ENCODE measurements at regions not wholly inside any gene's neighbourhood (a gene's known extent, or its start where the extent isn't known, plus 50 kb on each side); places are given as distances from the start of the nearest gene placed in this dataset.

DNA sequence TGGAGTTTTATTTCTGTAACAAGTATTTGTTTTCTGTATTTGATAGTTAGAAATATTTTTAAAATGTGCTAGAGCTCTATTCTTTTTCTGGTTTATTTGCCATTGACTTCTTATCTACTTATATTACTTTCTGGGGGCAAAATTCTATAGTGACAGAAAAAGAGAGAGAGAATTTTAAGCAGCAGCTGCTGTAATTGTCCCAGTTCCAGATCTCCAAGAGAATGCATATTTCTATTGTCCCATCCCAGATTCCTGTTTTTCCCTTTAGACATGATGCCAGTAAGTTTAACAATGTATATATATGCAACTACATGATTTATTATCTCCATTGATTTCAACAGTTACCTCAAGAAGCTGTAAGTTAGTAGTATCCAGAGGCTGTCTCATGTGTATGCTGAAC lies 541.7 kb upstream of the ZNF385D start:
- H3K4me1 Mint-ChIP-seq, result no peaks in the 10 kb centered on the region
- no peaks in the 10 kb centered on the region for H3K27me3 Mint-ChIP-seq
- H3K4me3 Mint-ChIP-seq, result no peak overlapping the region
- H3K27ac Mint-ChIP-seq, result no peak overlapping the region
- no peaks in the 10 kb centered on the region for H3K36me3 Mint-ChIP-seq
- H3K9me3 Mint-ChIP-seq, result peaks cover 0 to 9% (median 5%) of the 10 kb centered on the region in 3 donors

DNA sequence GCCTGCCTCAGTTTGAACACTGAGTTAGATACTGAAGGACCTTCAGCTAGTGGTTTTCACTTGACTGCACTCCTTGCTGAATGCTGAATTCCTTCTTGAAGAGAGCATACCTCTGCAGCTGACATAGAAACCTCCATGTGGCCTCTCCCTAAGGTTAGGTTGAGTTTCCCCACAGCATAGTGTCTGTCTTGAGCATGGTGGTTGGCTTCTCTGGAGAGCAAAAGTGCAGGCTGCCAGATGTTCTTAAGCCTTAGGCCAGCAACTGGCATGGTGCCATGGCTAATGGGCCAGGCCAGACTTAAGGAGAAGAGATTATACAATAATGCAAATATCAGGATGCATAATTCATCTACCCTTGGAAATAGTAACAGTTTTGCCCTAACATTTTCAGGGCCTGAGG lies 545.6 kb upstream of the ZNF385D start:
- no peak overlapping the region for H3K27ac Mint-ChIP-seq
- H3K9me3 Mint-ChIP-seq, result peaks cover 2 to 9% (median 4%) of the 10 kb centered on the region in 3 donors
- no peaks in the 10 kb centered on the region for H3K4me1 Mint-ChIP-seq
- H3K36me3 Mint-ChIP-seq, result no peaks in the 10 kb centered on the region
- no peak overlapping the region for H3K4me3 Mint-ChIP-seq
- H3K27me3 Mint-ChIP-seq, result no peaks in the 10 kb centered on the region

DNA sequence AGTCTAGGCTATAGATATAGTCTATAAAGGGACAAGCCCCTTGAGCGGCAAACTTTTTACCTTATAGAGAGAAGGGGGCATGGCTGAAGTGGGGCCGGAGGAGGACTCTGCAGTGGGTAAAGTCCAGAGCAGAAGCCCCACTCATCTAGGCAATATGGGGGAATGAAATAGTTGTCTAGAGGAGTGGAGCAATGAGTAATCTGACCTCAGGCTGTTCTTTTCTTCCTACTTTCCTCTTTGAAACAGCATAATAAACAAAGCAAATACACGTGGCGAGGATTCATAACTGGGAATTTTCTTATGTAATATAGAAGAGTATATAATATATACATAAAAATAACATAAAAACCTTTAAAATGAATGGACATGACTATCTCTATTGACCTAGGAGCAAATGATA lies 546.4 kb upstream of the ZNF385D start:
- Mint-ChIP-seq H3K27ac (no peak overlapping the region), H3K9me3 (peaks cover 2 to 9% (median 4%) of the 10 kb centered on the region in 3 donors), H3K4me1 (no peaks in the 10 kb centered on the region), H3K27me3 (no peaks in the 10 kb centered on the region), H3K36me3 (no peaks in the 10 kb centered on the region), H3K4me3 (no peak overlapping the region)

DNA sequence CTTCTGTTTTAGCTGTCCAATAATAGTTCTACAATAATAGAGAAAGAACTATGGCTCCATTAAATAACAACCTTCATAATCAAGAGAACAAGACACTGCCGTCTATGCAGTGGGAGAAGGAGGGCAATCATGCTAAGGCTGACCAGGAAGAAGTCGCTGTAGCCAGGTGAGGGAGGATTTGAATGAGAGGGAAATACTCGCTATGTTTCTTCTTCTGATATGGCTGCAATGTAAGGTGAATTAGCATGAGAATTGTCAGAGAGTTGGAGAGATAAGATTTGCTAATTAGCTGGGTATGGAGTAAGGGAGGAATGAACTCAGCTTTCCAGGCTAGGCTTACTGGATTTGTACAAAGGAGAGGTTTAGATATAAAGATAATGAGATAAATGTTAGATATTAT lies 555.4 kb upstream of the ZNF385D start:
- no peaks in the 10 kb centered on the region for H3K36me3 Mint-ChIP-seq
- H3K4me1 Mint-ChIP-seq, result no peaks in the 10 kb centered on the region
- no peak overlapping the region for H3K4me3 Mint-ChIP-seq
- H3K27me3 Mint-ChIP-seq, result no peaks in the 10 kb centered on the region
- H3K9me3 Mint-ChIP-seq, result peaks cover 1 to 5% (median 2%) of the 10 kb centered on the region in 3 donors
- H3K27ac Mint-ChIP-seq, result no peak overlapping the region

DNA sequence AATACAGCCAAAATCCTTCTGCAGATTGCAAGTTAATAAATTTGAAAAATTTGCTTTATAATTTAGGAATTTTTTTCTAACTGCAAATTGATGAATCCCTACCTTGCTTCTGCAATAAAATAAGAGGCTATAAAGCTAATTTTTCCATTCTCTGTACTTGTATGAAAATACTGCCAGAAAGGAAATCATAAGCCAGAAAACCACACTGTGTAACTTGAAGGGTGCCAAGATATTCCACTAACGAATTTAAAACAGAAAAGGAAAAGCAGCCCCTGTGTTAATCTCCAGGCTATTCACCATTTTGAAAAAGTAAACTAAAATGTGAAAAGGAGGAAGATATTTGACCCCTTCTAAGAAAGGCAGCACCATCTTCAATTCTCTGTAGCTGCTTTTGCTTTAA lies 557.9 kb upstream of the ZNF385D start:
- no peaks in the 10 kb centered on the region for H3K27me3 Mint-ChIP-seq
- H3K9me3 Mint-ChIP-seq, result peaks cover 0 to 7% (median 4%) of the 10 kb centered on the region in 3 donors
- no peak overlapping the region for H3K27ac Mint-ChIP-seq
- no peaks in the 10 kb centered on the region for H3K36me3 Mint-ChIP-seq
- no peak overlapping the region for H3K4me3 Mint-ChIP-seq
- H3K4me1 Mint-ChIP-seq, result no peaks in the 10 kb centered on the region

DNA sequence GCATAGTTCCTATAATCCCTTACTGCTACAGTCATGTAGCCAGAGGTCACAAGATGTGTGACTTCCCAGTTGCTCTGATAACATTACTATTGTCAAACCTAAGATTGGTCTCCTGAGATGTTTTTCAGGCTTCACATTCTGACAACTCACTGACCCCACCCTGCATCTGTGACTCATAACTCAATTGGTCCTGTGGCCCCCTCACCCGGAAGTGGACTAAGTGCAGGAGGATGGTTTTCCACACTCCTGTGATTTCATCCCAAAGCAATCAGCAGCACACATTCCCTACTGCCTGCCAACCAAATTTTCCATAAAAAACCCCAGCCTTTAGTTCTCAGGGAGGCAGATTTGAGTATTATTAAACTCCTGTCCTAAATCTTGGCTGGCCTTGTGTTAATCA lies 564.9 kb upstream of the ZNF385D start:
- Mint-ChIP-seq H3K27ac (no peak overlapping the region), H3K36me3 (no peaks in the 10 kb centered on the region), H3K27me3 (no peaks in the 10 kb centered on the region), H3K4me1 (no peaks in the 10 kb centered on the region), H3K9me3 (peaks cover 4 to 9% (median 7%) of the 10 kb centered on the region in 3 donors), H3K4me3 (no peak overlapping the region)

DNA sequence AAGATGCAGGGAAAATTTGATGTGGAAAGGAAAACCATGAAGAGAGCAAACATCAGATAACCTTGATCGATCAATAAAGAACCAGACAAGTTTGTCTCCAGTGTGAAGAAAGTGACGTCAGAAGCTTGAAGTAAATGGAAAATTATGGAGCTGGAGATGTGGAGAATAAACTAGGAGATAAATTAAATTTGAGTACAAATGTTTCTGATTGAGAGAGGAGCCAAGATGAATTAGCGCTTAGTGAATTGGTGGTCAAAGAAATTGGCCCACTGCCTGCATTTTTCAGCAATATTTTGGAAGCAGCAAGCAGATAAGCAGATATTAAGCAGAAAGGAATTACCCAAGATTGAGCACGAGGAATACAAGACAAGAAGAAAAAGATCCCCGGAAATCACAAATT lies 567.3 kb upstream of the ZNF385D start:
- Mint-ChIP-seq H3K36me3 (no peaks in the 10 kb centered on the region), H3K27me3 (no peaks in the 10 kb centered on the region), H3K4me1 (no peaks in the 10 kb centered on the region), H3K9me3 (peaks cover 0 to 6% (median 4%) of the 10 kb centered on the region in 3 donors), H3K4me3 (no peak overlapping the region), H3K27ac (no peak overlapping the region)

DNA sequence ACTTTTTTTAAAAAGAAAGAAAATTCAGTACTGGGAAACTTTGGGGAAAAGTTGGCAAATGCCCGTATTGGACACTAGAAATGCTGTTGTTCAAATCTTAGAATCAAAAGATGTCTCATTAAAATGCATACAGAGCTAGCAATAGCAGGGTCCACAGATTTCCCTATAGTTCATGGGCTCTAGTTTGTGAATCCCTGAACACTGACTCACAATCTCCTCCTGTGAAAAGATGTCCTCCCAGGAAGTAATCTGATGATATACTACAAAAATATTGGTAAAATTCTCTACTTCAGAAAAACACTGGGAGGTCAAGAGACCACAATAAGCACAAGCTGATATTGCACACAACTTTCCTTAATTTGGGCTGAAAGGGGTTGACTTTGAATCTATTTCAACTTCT lies 568.4 kb upstream of the ZNF385D start:
- Mint-ChIP-seq H3K4me1 (no peaks in the 10 kb centered on the region), H3K27me3 (no peaks in the 10 kb centered on the region), H3K4me3 (no peak overlapping the region), H3K9me3 (peaks cover 0 to 6% (median 4%) of the 10 kb centered on the region in 3 donors), H3K36me3 (no peaks in the 10 kb centered on the region), H3K27ac (no peak overlapping the region)

DNA sequence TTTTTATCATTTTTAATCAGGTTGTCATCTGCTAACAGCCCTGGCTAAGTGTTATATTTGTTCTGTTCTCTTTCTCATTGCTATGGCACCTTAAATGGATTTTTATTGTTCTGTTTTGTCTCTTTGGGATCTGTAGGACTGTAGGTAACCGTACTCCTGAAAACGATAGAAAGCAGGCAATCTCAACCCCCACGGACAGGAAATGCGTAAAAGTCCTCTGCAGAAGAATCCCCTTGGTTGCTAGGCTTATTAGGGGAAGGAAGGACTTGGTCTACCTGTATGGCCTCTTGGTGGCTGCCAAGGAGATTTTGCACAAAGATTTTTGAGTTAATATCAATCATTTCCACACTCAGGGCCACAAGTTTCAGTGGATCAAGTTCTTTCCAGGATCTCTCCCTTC lies 571.9 kb upstream of the ZNF385D start:
- Mint-ChIP-seq H3K4me3 (no peak overlapping the region), H3K9me3 (peaks cover 0 to 4% (median 2%) of the 10 kb centered on the region in 3 donors), H3K4me1 (no peaks in the 10 kb centered on the region), H3K27ac (no peak overlapping the region), H3K27me3 (no peaks in the 10 kb centered on the region), H3K36me3 (no peaks in the 10 kb centered on the region)

DNA sequence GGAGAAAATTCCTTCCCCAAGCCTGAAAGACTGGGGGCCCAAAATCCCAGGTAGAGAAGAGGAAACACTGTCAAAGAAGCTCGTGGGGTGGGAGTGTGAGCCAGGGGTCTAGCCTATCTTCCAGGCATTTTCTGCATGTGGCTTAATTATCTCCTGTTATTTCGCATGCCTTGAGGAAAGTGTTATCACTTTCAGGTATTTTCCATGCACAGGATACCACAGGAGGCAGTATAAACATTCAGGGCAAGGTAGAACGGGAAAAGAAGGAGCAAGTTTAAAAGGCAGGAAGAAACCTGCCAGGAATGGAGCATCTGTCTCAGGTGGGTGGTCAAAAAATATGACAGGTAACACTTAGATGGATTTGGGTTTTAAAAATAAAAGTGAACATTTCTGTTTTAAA lies 575.3 kb upstream of the ZNF385D start:
- H3K27me3 Mint-ChIP-seq, result no peaks in the 10 kb centered on the region
- peaks cover 0 to 4% (median 2%) of the 10 kb centered on the region in 3 donors for H3K9me3 Mint-ChIP-seq
- H3K4me1 Mint-ChIP-seq, result no peaks in the 10 kb centered on the region
- H3K36me3 Mint-ChIP-seq, result no peaks in the 10 kb centered on the region
- no peak overlapping the region for H3K4me3 Mint-ChIP-seq
- H3K27ac Mint-ChIP-seq, result no peak overlapping the region

DNA sequence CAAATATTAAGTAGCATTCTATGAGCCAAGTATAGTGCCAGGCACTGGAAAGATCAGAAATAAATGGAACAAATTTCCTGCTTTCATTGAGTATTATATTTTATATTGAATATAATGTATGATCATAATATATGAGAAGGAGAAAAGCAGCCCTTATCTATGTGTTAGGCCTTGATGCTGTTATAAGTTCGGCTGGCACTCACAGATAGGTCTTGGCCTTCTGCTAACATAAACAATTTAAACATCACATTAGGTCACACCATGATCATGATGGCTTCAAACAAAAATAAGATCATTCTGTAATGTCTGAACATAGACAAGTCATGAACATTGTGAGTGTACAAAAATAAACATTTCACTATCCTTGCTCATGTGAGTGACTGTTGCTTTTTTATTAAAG lies 584.0 kb upstream of the ZNF385D start:
- no peak overlapping the region for H3K27ac Mint-ChIP-seq
- H3K36me3 Mint-ChIP-seq, result no peaks in the 10 kb centered on the region
- no peak overlapping the region for H3K4me3 Mint-ChIP-seq
- H3K4me1 Mint-ChIP-seq, result no peaks in the 10 kb centered on the region
- H3K9me3 Mint-ChIP-seq, result no peaks in the 10 kb centered on the region
- H3K27me3 Mint-ChIP-seq, result no peaks in the 10 kb centered on the region

DNA sequence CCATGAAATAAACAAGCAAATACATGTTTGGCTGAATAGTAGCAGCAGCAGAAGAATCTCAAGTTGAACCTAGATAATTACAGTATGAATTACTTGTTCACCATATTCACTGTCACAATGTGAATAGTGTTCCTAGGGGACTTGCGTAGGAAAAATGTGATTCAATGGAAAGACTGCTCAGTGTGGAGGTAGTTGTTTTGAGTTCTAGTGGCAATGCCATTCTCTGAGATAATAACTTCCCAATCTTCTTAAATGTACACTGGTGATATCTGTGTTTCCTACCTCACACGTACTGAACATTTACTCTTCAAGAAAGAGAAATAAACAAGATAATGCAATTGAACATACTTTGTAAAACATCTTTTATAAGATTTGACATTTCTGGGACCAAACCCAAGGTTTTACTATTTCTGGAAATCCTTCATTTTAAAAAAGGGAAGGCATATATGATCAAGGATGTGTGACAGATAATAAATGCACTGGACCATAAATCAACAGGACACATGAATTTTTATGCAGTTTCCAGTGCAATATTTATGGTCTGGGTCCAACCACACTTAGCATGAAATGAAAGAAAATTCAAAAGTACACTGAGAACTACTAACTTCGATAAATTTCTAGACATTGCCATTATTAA lies 598.3 kb upstream of the ZNF385D start:
- Mint-ChIP-seq H3K9me3 (peaks cover 0 to 2% (median 0%) of the 10 kb centered on the region in 3 donors), H3K4me1 (no peaks in the 10 kb centered on the region), H3K27me3 (no peaks in the 10 kb centered on the region), H3K4me3 (no peak overlapping the region), H3K36me3 (no peaks in the 10 kb centered on the region), H3K27ac (no peak overlapping the region)

DNA sequence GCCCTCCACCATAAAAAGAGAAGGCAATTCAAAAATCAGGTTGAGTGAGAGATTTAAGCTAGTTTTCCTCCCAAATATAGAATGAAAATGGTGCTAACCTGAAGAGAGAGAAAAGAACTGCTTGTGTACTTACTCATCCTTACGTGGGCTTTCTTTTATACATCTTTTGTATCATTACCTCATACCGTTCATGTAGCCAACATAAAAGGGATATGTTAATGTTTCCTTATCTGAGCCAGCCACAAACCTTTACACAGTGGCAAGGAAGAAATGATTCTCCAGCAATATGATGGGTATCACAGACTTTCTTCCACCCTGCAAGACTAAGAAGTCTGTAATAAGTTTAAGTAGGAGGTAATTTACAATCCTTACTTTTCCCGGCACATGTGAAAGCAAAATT lies 600.8 kb upstream of the ZNF385D start:
- Mint-ChIP-seq H3K4me1 (no peaks in the 10 kb centered on the region), H3K27me3 (no peaks in the 10 kb centered on the region)

DNA sequence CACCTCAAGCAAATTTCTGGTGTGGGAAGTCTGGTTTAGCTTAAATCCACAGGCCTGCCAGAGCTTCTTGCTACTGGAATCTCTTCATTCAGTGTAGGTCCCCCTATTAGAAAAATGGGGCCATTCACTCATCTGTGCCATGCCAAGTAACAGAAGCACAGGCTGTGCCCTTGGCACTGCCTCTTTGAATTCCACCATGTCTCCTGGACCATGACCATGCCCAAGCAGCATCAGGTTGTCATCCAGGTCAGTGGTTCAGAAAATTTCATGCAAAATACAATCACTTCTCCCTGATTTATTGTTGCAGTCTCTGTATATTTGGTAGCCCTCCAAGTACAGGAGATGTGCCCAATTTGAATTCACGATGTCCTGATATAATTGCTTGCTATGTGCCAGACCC lies 602.1 kb upstream of the ZNF385D start:
- H3K27ac Mint-ChIP-seq, result no peak overlapping the region
- no peaks in the 10 kb centered on the region for H3K27me3 Mint-ChIP-seq
- H3K4me3 Mint-ChIP-seq, result no peak overlapping the region
- H3K4me1 Mint-ChIP-seq, result no peaks in the 10 kb centered on the region
- H3K9me3 Mint-ChIP-seq, result peaks cover 0 to 2% (median 0%) of the 10 kb centered on the region in 3 donors
- no peaks in the 10 kb centered on the region for H3K36me3 Mint-ChIP-seq

More for the DNA sequence above, 600.8 kb upstream of the ZNF385D start:
- no peaks in the 10 kb centered on the region for H3K36me3 Mint-ChIP-seq
- no peak overlapping the region for H3K27ac Mint-ChIP-seq
- peaks cover 0 to 2% (median 0%) of the 10 kb centered on the region in 3 donors for H3K9me3 Mint-ChIP-seq
- no peak overlapping the region for H3K4me3 Mint-ChIP-seq

DNA sequence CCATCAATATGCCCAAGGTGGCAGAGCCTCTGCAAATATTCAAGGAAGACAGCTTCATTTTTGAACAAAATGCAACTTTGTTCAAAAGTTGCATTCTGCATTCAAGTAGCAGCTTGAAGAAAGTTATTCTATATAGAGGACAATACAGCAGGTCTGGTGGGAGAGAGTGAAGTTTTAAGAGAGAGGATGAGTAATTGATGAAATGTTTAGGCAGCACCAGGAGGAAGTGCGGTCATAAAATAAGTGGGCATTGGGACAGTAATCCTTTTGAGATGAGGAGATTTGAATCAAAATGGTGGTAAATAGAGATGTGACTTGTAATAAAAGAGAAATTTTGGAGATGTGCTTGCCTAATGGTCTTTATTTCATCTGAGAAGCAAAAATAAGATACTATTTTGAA lies 607.3 kb upstream of the ZNF385D start:
- no peaks in the 10 kb centered on the region for H3K36me3 Mint-ChIP-seq
- H3K9me3 Mint-ChIP-seq, result peaks cover 0 to 2% (median 0%) of the 10 kb centered on the region in 3 donors
- no peak overlapping the region for H3K27ac Mint-ChIP-seq
- peak overlapping the region in 1 of 4 donors; percentile 35 for H3K4me3 Mint-ChIP-seq
- no peaks in the 10 kb centered on the region for H3K27me3 Mint-ChIP-seq
- H3K4me1 Mint-ChIP-seq, result no peaks in the 10 kb centered on the region

DNA sequence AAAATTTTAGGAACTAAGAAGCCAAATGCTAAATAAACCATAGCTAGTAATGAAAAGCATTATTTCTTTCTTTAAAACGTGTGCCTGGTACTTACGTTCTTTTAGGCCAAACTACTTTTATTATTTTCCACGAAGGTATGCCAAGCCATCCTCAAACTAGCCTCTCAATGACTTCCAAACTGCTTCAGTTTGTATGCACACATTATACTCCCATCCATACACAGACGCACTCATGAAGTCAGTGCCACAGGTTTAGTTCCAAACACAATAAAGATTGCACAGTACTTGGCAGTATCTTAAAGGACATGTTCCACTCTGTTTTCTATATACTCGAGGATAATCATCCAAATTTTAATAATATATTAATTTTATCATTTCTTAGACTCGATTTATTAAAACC lies 609.2 kb upstream of the ZNF385D start:
- Mint-ChIP-seq H3K27ac (no peak overlapping the region), H3K4me1 (no peaks in the 10 kb centered on the region), H3K36me3 (no peaks in the 10 kb centered on the region), H3K4me3 (no peak overlapping the region), H3K27me3 (no peaks in the 10 kb centered on the region), H3K9me3 (peaks cover 0 to 2% (median 0%) of the 10 kb centered on the region in 3 donors)
